Tibial nerve (tissue), 1 donor: ENCODE measurements at regions not wholly inside any gene's neighbourhood (a gene's known extent, or its start where the extent isn't known, plus 50 kb on each side); places are given as distances from the start of the nearest gene placed in this dataset. TPM values are rescaled to one million over a fixed set of nuclear protein-coding genes. Genes with fewer than 3 reads are reported as not detected.

Experiments used
- small RNA-seq: library from RNA; depleted of rRNA; stranded (forward); fragments of <200 nt; gene quantifications from one replicate; pipeline ENCODE3, GENCODE V24; 2016

Small RNAs in the stretch of these regions (small RNA-seq; reads per million reads assigned to genes)
- gene RF00019 (not detected), gene RN7SL643P (not detected), gene RNU4-12P (not detected), gene RNU4-72P (not detected), gene SMIM11P1 (not detected)
